A549 (cell line): ENCODE measurements at regions not wholly inside any gene's neighbourhood (a gene's known extent, or its start where the extent isn't known, plus 50 kb on each side); places are given as distances from the start of the nearest gene placed in this dataset.

Experiments
- ATAC-seq, 2 experiments: fragments of 200-7000 bp in 1 of 2; fragments of >200 bp in 1 of 2; cut with Nextera tagmentation in 1 of 2; cut with Tn5 transposase in 1 of 2; 3 replicates each; pipeline versions ENCODE4 v1.8.0 to v1.9.1; 2018 to 2020; ENCODE audit warnings: mild to moderate bottlenecking in 1 of 2, moderate library complexity in 1 of 2
- CTCF ChIA-PET: fragments of 300-600 bp; sonication (Branson Sonifier 250); formaldehyde crosslinking; extraction: SDS; loops from one replicate; lab custom pipeline; 2021; ENCODE audit warnings: antibody characterized with exemption, inconsistent platforms; lab: Yijun Ruan, JAX
- POLR2A ChIA-PET: fragments of 350-600 bp; formaldehyde crosslinking; extraction: SDS; loops from one replicate; lab custom pipeline; 2021; ENCODE audit warnings: antibody characterized with exemption, inconsistent platforms; lab: Yijun Ruan, JAX
- DNase-seq, 2 experiments: peaks; one replicate each; pipeline versions ENCODE4 v3.0.0 to v3.0.0-alpha.2; 2011 to 2016; ENCODE audit warnings: low read depth in 1 of 2, low spot score in 1 of 2
- FAIRE-seq: peaks from 2 replicates; lab custom pipeline; 2011; peaks lifted over from hg19 to GRCh38; lab: Jason Lieb, UNC
- H3K27ac ChIP-seq, 2 experiments: fragments of >200 bp; sonication (Bioruptor Twin); formaldehyde crosslinking; 3 replicates each; pipeline ENCODE4 v1.5.1; 2016 to 2017
- H3K4me1 ChIP-seq: fragments of >200 bp; sonication (Bioruptor Twin); formaldehyde crosslinking; 3 replicates; pipeline ENCODE4 v1.6.1; 2016
- H3K4me2 ChIP-seq: fragments of >200 bp; sonication (Bioruptor Twin); formaldehyde crosslinking; 3 replicates; pipeline ENCODE4 v1.6.1; 2016
- H3K4me3 ChIP-seq: fragments of >200 bp; sonication (Bioruptor Twin); formaldehyde crosslinking; 3 replicates; pipeline ENCODE4 v1.5.1; 2016
- H3K9me3 ChIP-seq: fragments of >200 bp; sonication (Bioruptor Twin); formaldehyde crosslinking; 3 replicates; pipeline ENCODE4 v1.6.1; 2016
- CBX8 ChIP-seq: fragments of 200-600 bp; sonication (generic); IDR thresholded peaks from 2 replicates; pipeline ENCODE4 v1.6.1; 2016
- CHD2 ChIP-seq: fragments of 150-350 bp; IDR thresholded peaks from 2 replicates; pipeline ENCODE4 v1.6.1; 2014; ENCODE audit warnings: low read length; ENCODE audit not compliant: partially characterized antibody
- CTCF ChIP-seq: fragments of >200 bp; sonication (Bioruptor Twin); formaldehyde crosslinking; IDR thresholded peaks from 3 replicates; pipeline ENCODE4 v1.5.1; 2016
- E2F6 ChIP-seq: IDR thresholded peaks from 2 replicates; pipeline ENCODE4 v1.6.1; 2012; ENCODE audit warnings: low read depth, borderline replicate concordance
- ESRRA ChIP-seq: fragments of 150-350 bp; IDR thresholded peaks from 2 replicates; pipeline ENCODE4 v1.6.1; 2014; ENCODE audit warnings: mild to moderate bottlenecking, low read length, borderline replicate concordance
- HEYL ChIP-seq: fragments of 250-450 bp; sonication (Bioruptor Pico); IDR thresholded peaks from 2 replicates; pipeline ENCODE4 v1.8.0; 2021; ENCODE audit warnings: mild to moderate bottlenecking, moderate library complexity
- HOXB13 ChIP-seq: fragments of 250-450 bp; sonication (Bioruptor Pico); IDR thresholded peaks from 2 replicates; pipeline ENCODE4 v1.5.0; 2020; ENCODE audit warnings: low read depth, mild to moderate bottlenecking, moderate library complexity
- HOXB5 ChIP-seq: fragments of 250-450 bp; sonication (Bioruptor Pico); IDR thresholded peaks from 2 replicates; pipeline ENCODE4 v1.5.0; 2020; ENCODE audit warnings: mild to moderate bottlenecking, moderate library complexity
- JUNB ChIP-seq: fragments of >200 bp; sonication (Bioruptor Twin); formaldehyde crosslinking; IDR thresholded peaks from 2 replicates; pipeline ENCODE4 v1.6.1; 2016
- KDM1A ChIP-seq: fragments of 200-600 bp; sonication (generic); IDR thresholded peaks from 2 replicates; pipeline ENCODE4 v1.6.1; 2016; ENCODE audit warnings: low read depth, mild to moderate bottlenecking
- MAFK ChIP-seq: fragments of 450-650 bp; IDR thresholded peaks from 2 replicates; pipeline ENCODE4 v1.6.1; 2014; ENCODE audit not compliant: partially characterized antibody
- MAZ ChIP-seq: fragments of 150-350 bp; IDR thresholded peaks from 2 replicates; pipeline ENCODE4 v1.6.1; 2014; ENCODE audit warnings: antibody characterized with exemption, low read depth, low read length, borderline replicate concordance
- MYC ChIP-seq: IDR thresholded peaks from 2 replicates; pipeline ENCODE4 v1.6.1; 2012; ENCODE audit warnings: mild to moderate bottlenecking, inconsistent platforms, low read length, improper control_type of control experiment, borderline replicate concordance
- NR3C1 ChIP-seq: fragments of >200 bp; sonication (Bioruptor Twin); formaldehyde crosslinking; IDR thresholded peaks from 3 replicates; pipeline ENCODE4 v1.6.1; 2017
- PBX3 ChIP-seq: IDR thresholded peaks from 2 replicates; pipeline ENCODE4 v1.6.1; 2012
- POLR2A ChIP-seq: IDR thresholded peaks from 2 replicates; pipeline ENCODE4 v1.6.1; 2012; ENCODE audit warnings: mild to moderate bottlenecking, low read length
- POLR2AphosphoS2 ChIP-seq: conservative IDR thresholded peaks from 2 replicates; pipeline ENCODE4 v1.6.1; 2012; ENCODE audit warnings: low read length, improper control_type of control experiment, inconsistent platforms
- RAD21 ChIP-seq, 2 experiments: fragments of >200 bp in 1 of 2; sonication (Bioruptor Twin) in 1 of 2; formaldehyde crosslinking in 1 of 2; IDR thresholded peaks in 1 of 2; conservative IDR thresholded peaks in 1 of 2; 2 replicates in 1 of 2; 3 replicates in 1 of 2; pipeline ENCODE4 v1.6.1; 2012 to 2018; ENCODE audit warnings: inconsistent platforms in 1 of 2
- RARB ChIP-seq: fragments of 250-450 bp; sonication (Bioruptor Pico); IDR thresholded peaks from 2 replicates; pipeline ENCODE4 v1.8.0; 2021; ENCODE audit warnings: mild to moderate bottlenecking, moderate library complexity
- REST ChIP-seq: fragments of 200-600 bp; sonication (generic); IDR thresholded peaks from 2 replicates; pipeline ENCODE4 v1.6.1; 2016; ENCODE audit warnings: antibody characterized with exemption, mild to moderate bottlenecking, moderate library complexity
- RFX5 ChIP-seq: fragments of 450-650 bp; IDR thresholded peaks from 2 replicates; pipeline ENCODE4 v1.7.1; 2014; ENCODE audit warnings: antibody characterized with exemption, mild to moderate bottlenecking, moderate library complexity
- SREBF2 ChIP-seq: fragments of 450-650 bp; IDR thresholded peaks from 2 replicates; pipeline ENCODE4 v1.6.1; 2014; ENCODE audit warnings: mild to moderate bottlenecking, moderate library complexity
- TP53 ChIP-seq: fragments of 250-450 bp; sonication (Bioruptor Pico); IDR thresholded peaks from 2 replicates; pipeline ENCODE4 v1.5.0; 2021; ENCODE audit warnings: mild to moderate bottlenecking, moderate library complexity
- WGBS: methylation state at CpG from one replicate; pipeline ENCODE4 v1.1.6; 2017; ENCODE audit errors: missing lambda C conversion rate; 5-methylcytosine and 5-hydroxymethylcytosine counted together

- Histone ChIP-seq H3K4me1 (peaks cover 8% of the 10 kb centered on the region), H3K9me3 (no peaks in the 10 kb centered on the region), H3K4me3 (no peak overlapping the region), H3K27ac (no peak overlapping the region), H3K4me2 (no peak overlapping the region)
- FAIRE-seq, result no peak
- ChIA-PET POLR2A (no interaction called here), CTCF (interaction anchor here (1.0 to 13.0 kb wide), 5 partner anchors 10 to 327 kb away, joined by 3 to 171 read pairs (median 5); no protein-coding TSS in a partner anchor)
- ATAC-seq, result no peak
- whole genome bisulfite sequencing, result 92% methylated on average over 4 of the region's 4 CpGs
- TF ChIP-seq HEYL (CRISPR knock-in tag) (no peak), E2F6 (no peak), RARB (CRISPR knock-in tag) (no peak), POLR2A (no peak), RAD21 (conservative IDR thresholded peaks at IDR 0.05 in 1 of 2, IDR thresholded peaks at IDR 0.05 in 1 of 2) (no peak)
- no peak for DNase-seq
These were observed 129.1 kb upstream of the NGF start for GRCh38 chr1:115467196-115467595.

- H3K4me1 ChIP-seq, result peaks cover 8% of the 10 kb centered on the region
- 87% methylated on average over 2 of the region's 3 CpGs for WGBS
- H3K27ac ChIP-seq, result no peak overlapping the region
- no peak overlapping the region for H3K4me2 ChIP-seq
- H3K9me3 ChIP-seq, result no peaks in the 10 kb centered on the region
- no peak overlapping the region for H3K4me3 ChIP-seq
- no peak for TF ChIP-seq RFX5
- no peak for TF ChIP-seq JUNB
- TF ChIP-seq POLR2AphosphoS2, result no peak
- TF ChIP-seq MAZ, result no peak
- TF ChIP-seq CBX8, result no peak
- TF ChIP-seq HOXB13 (CRISPR knock-in tag), result no peak
- ATAC-seq, result peak in 1 of 2 experiments; percentile 58; a peak in 3 of 6 replicates
- no peak for DNase-seq
- FAIRE-seq, result no peak
- ChIA-PET CTCF (interaction anchor here (0.5 to 13.0 kb wide), 6 partner anchors 10 to 326 kb away, joined by 3 to 171 read pairs (median 5); no protein-coding TSS in a partner anchor), POLR2A (no interaction called here)
These were observed 128.4 kb upstream of the NGF start for GRCh38 chr1:115466433-115466832.

GRCh38 chr1:115465802-115466363 is 127.8 kb upstream of the NGF start:
- no peak overlapping the region for H3K4me3 ChIP-seq
- ATAC-seq, result no peak
- peaks cover 8% of the 10 kb centered on the region for H3K4me1 ChIP-seq
- CTCF ChIA-PET, result interaction anchor here (0.5 to 13.0 kb wide), 4 partner anchors 9 to 326 kb away, joined by 3 to 171 read pairs (median 8); no protein-coding TSS in a partner anchor
- WGBS, result 82% methylated on average over 4 of the region's 4 CpGs
- DNase-seq, result no peak
- POLR2A ChIA-PET, result no interaction called here
- H3K9me3 ChIP-seq, result no peaks in the 10 kb centered on the region
- H3K27ac ChIP-seq, result no peak overlapping the region
- no peak overlapping the region for H3K4me2 ChIP-seq
- no peak for TF ChIP-seq CTCF
- no peak for TF ChIP-seq REST
- TF ChIP-seq KDM1A, result no peak
- TF ChIP-seq MAFK, result no peak
- no peak for TF ChIP-seq RFX5
- TF ChIP-seq NR3C1, result no peak
- TF ChIP-seq CBX8, result no peak
- no peak for TF ChIP-seq MYC
- TF ChIP-seq RARB (CRISPR knock-in tag), result no peak
- no peak for TF ChIP-seq CHD2
- TF ChIP-seq HEYL (CRISPR knock-in tag), result no peak
- TF ChIP-seq POLR2A, result no peak
- TF ChIP-seq SREBF2, result no peak
- TF ChIP-seq TP53, result no peak
- TF ChIP-seq PBX3, result no peak
- no peak for TF ChIP-seq ESRRA
- no peak for TF ChIP-seq MAZ
- no peak for TF ChIP-seq HOXB5 (CRISPR knock-in tag)
- FAIRE-seq, result no peak
